Activated CD8-positive, alpha-beta memory T cell treated with anti-CD3 and anti-CD28 coated beads, Interleukin-2, amount 50 U/mL, for 24 hours (primary cell): ENCODE measurements at regions not wholly inside any gene's neighbourhood (a gene's known extent, or its start where the extent isn't known, plus 50 kb on each side); places are given as distances from the start of the nearest gene placed in this dataset.
"Not testable (repeated sequence)": the region's sequence is repeated elsewhere in the genome, so short reads cannot be mapped to it uniquely, and the experiment has no call there.

Experiments used
- DNase-seq: peaks from one replicate; pipeline ENCODE4 v3.0.0-alpha.2; 2020; ENCODE audit errors: extremely low read depth

GRCh38 chr11:8772571-8773519, 90.3 kb downstream of the RPL27A start:
- DNase-seq = no peak

GRCh38 chr11:8773916-8774539, 91.4 kb downstream of the RPL27A start:
- DNase-seq = no peak

GRCh38 chr11:8774916-8775315, 92.3 kb downstream of the RPL27A start:
- not testable (repeated sequence) for DNase-seq

GRCh38 chr11:8775332-8775731, 92.7 kb downstream of the RPL27A start:
- no peak for DNase-seq

- no peak for DNase-seq
These were observed 93.1 kb downstream of the RPL27A start for GRCh38 chr11:8775734-8776133.

- no peak for DNase-seq
These were observed 93.6 kb downstream of the RPL27A start for GRCh38 chr11:8776209-8776608.

GRCh38 chr11:8777907-8778767, 95.5 kb downstream of the RPL27A start:
- no peak for DNase-seq

GRCh38 chr11:8779107-8779506, 96.5 kb downstream of the RPL27A start:
- DNase-seq = no peak

- no peak for DNase-seq
These were observed 97.1 kb downstream of the RPL27A start for GRCh38 chr11:8779732-8780131.

GRCh38 chr11:8784954-8785353, 102.4 kb downstream of the RPL27A start:
- DNase-seq = no peak

GRCh38 chr11:8785457-8785856, 102.9 kb downstream of the RPL27A start:
- no peak for DNase-seq

GRCh38 chr11:8785998-8786397, 103.4 kb downstream of the RPL27A start:
- DNase-seq = no peak

- DNase-seq = no peak
These were observed 104.3 kb downstream of the RPL27A start for GRCh38 chr11:8786933-8787332.

- no peak for DNase-seq
These were observed 104.8 kb downstream of the RPL27A start for GRCh38 chr11:8787372-8787771.

- no peak for DNase-seq
These were observed 106.0 kb downstream of the RPL27A start for GRCh38 chr11:8788616-8789015.

- no peak for DNase-seq
These were observed 107.3 kb downstream of the RPL27A start for GRCh38 chr11:8789864-8790263.

GRCh38 chr11:8790968-8791367, 108.4 kb downstream of the RPL27A start:
- DNase-seq = no peak

- no peak for DNase-seq
These were observed 110.1 kb downstream of the RPL27A start for GRCh38 chr11:8792710-8793109.

- DNase-seq = no peak
These were observed 110.7 kb downstream of the RPL27A start for GRCh38 chr11:8793114-8793777.

GRCh38 chr11:8794126-8794525, 111.5 kb downstream of the RPL27A start:
- DNase-seq = no peak

GRCh38 chr11:8794677-8795103, 112.1 kb downstream of the RPL27A start:
- no peak for DNase-seq

- DNase-seq = no peak
These were observed 114.0 kb upstream of the AKIP1 start for GRCh38 chr11:8796941-8797340.
